Peyer's patch (tissue), 4 donors: ENCODE measurements at regions not wholly inside any gene's neighbourhood (a gene's known extent, or its start where the extent isn't known, plus 50 kb on each side); places are given as distances from the start of the nearest gene placed in this dataset.

ENCODE experiments used
- DNase-seq, 3 donors: peaks; one replicate each; pipeline ENCODE4 v3.0.0-alpha.2; 2017 to 2019
- H3K27ac ChIP-seq, 4 donors: fragments of 200-600 bp; sonication (generic); one replicate each; pipeline ENCODE4 v1.5.1; 2016 to 2019
- H3K27me3 ChIP-seq, 2 donors: fragments of 200-600 bp; sonication (generic); one replicate each; pipeline ENCODE4 v1.5.1; 2019
- H3K36me3 ChIP-seq, 3 donors: fragments of 200-600 bp; sonication (generic); one replicate each; pipeline ENCODE4 v1.5.1; 2016 to 2019
- H3K4me1 ChIP-seq, 4 donors: fragments of 200-600 bp; sonication (generic); one replicate each; pipeline ENCODE4 v1.5.1; 2016 to 2019
- H3K4me3 ChIP-seq, 4 donors: fragments of 200-600 bp; sonication (generic); 1 replicate in 3 of 4; 2 replicates in 1 of 4; pipeline ENCODE4 v1.5.1; 2016 to 2019; ENCODE audit warnings: mild to moderate bottlenecking in 1 of 4
- H3K9me3 ChIP-seq, 4 donors: fragments of 200-600 bp; sonication (generic); one replicate each; pipeline ENCODE4 v1.5.1; 2016 to 2019; ENCODE audit warnings: mild to moderate bottlenecking in 1 of 4
- CTCF ChIP-seq, 6 experiments: fragments of 450-650 bp in 4 of 6; fragments of 200-600 bp in 2 of 6; sonication (generic) in 1 of 6; IDR thresholded peaks; one replicate each; pipeline ENCODE4 v1.5.1; 2017 to 2019; ENCODE audit warnings: antibody characterized with exemption in 6 of 6, mild to moderate bottlenecking in 3 of 6, moderate library complexity in 1 of 6
- POLR2A ChIP-seq, 2 donors: fragments of 450-650 bp; IDR thresholded peaks; one replicate each; pipeline ENCODE4 v1.5.1; 2017; ENCODE audit warnings: antibody characterized with exemption in 2 of 2, mild to moderate bottlenecking in 2 of 2, moderate library complexity in 2 of 2

GRCh38 chr10:69712342-69712741 lies 82.3 kb downstream of the FAM241B start:
- Histone ChIP-seq H3K4me3 (no peak overlapping the region), H3K27me3 (no peaks in the 10 kb centered on the region), H3K36me3 (no peaks in the 10 kb centered on the region), H3K9me3 (no peaks in the 10 kb centered on the region), H3K27ac (no peak overlapping the region), H3K4me1 (no peaks in the 10 kb centered on the region)
- no peak for DNase-seq
- no peak for TF ChIP-seq POLR2A (IDR thresholded peaks at IDR 0.05)
- TF ChIP-seq CTCF (IDR thresholded peaks at IDR 0.05) = no peak

- Histone ChIP-seq H3K27me3 (no peaks in the 10 kb centered on the region), H3K27ac (no peak overlapping the region), H3K4me1 (no peaks in the 10 kb centered on the region), H3K36me3 (no peaks in the 10 kb centered on the region), H3K4me3 (no peak overlapping the region), H3K9me3 (no peaks in the 10 kb centered on the region)
- no peak for TF ChIP-seq POLR2A (IDR thresholded peaks at IDR 0.05)
- TF ChIP-seq CTCF (IDR thresholded peaks at IDR 0.05) = no peak
- DNase-seq = no peak
These were observed 84.5 kb downstream of the FAM241B start for GRCh38 chr10:69714572-69714971.

- Histone ChIP-seq H3K27me3 (peaks cover 0 to 4% of the 10 kb centered on the region in 2 donors), H3K9me3 (no peaks in the 10 kb centered on the region), H3K4me3 (no peak overlapping the region), H3K27ac (no peak overlapping the region), H3K4me1 (no peaks in the 10 kb centered on the region), H3K36me3 (no peaks in the 10 kb centered on the region)
- DNase-seq = no peak
- TF ChIP-seq CTCF (IDR thresholded peaks at IDR 0.05) (no peak), POLR2A (IDR thresholded peaks at IDR 0.05) (no peak)
These were observed 85.3 kb downstream of the FAM241B start for GRCh38 chr10:69715156-69715898.

- H3K36me3 ChIP-seq = no peaks in the 10 kb centered on the region
- no peak overlapping the region for H3K27ac ChIP-seq
- H3K4me1 ChIP-seq = no peaks in the 10 kb centered on the region
- no peak for DNase-seq
- H3K4me3 ChIP-seq = no peak overlapping the region
- peaks cover 0 to 4% of the 10 kb centered on the region in 2 donors for H3K27me3 ChIP-seq
- TF ChIP-seq POLR2A (IDR thresholded peaks at IDR 0.05) = no peak
- no peak for TF ChIP-seq CTCF (IDR thresholded peaks at IDR 0.05)
- H3K9me3 ChIP-seq = no peaks in the 10 kb centered on the region
These were observed 85.7 kb upstream of the COL13A1 start for GRCh38 chr10:69715899-69716606.

- H3K4me3 ChIP-seq = no peak overlapping the region
- TF ChIP-seq CTCF (IDR thresholded peaks at IDR 0.05) (peak in 4 of 6 experiments; percentile 56 to 81 (median 80)), POLR2A (IDR thresholded peaks at IDR 0.05) (no peak)
These were observed 84.8 kb upstream of the COL13A1 start for GRCh38 chr10:69716711-69717560.

More at GRCh38 chr10:69716711-69717560, 84.8 kb upstream of the COL13A1 start:
- peaks cover 0 to 4% of the 10 kb centered on the region in 2 donors for H3K27me3 ChIP-seq
- no peak overlapping the region for H3K27ac ChIP-seq
- H3K9me3 ChIP-seq = no peaks in the 10 kb centered on the region
- H3K4me1 ChIP-seq = no peaks in the 10 kb centered on the region
- no peaks in the 10 kb centered on the region for H3K36me3 ChIP-seq
- DNase-seq = peak in 2 of 3 donors; percentile 79 to 80
